ENCODE measurements at regions not wholly inside any gene's neighbourhood (a gene's known extent, or its start where the extent isn't known, plus 50 kb on each side); places are given as distances from the start of the nearest gene placed in this dataset.

DNA sequence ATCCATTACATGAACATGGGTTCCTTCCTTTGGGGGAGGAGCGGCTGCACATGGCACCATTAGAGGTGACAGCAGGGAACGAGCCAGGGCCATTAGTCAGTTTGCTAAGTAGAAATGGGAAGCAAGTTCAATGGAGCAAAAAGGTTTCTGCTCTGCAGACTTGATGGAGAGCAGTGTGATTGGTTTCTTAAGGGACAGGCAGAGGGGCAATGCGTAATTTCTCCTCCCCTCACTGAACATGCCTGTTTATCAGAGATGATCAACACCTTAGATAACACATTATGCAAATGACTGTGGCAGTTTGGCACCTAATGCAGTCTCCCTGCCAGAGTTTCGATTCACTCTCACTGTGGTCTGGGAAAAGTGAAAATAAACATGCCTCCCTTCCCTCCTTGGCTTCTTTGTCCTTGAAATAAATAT is 414.5 kb downstream of the STK39 start:
- no peak overlapping the region for H3K27ac ChIP-seq (ENCODE audit: low read depth in 1 of 2, low read length in 2 of 2)
- no peaks in the 10 kb centered on the region for H3K79me2 ChIP-seq (ENCODE audit: insufficient read depth, low read length)
- no peaks in the 10 kb centered on the region for H3K27me3 ChIP-seq (ENCODE audit: control insufficient read depth in 2 of 2, insufficient read depth in 2 of 2, low read length in 2 of 2)
- Mint-ChIP-seq H3K36me3 (no peaks in the 10 kb centered on the region), H3K27ac (no peak overlapping the region), H3K9me3 (peaks cover 0 to 21% (median 13%) of the 10 kb centered on the region in 7 donors), H3K4me1 (no peaks in the 10 kb centered on the region), H3K4me3 (no peak overlapping the region), H3K27me3 (ENCODE audit: low read depth in 3 of 3) (peaks cover 2 to 3% (median 2%) of the 10 kb centered on the region in 3 donors)
- intact Hi-C loops (cut with micrococcal nuclease) = no loop called here
- H4K20me1 ChIP-seq (ENCODE audit: insufficient read depth, low read length) = no peaks in the 10 kb centered on the region
- 100% methylated on average over 1 of the region's 4 CpGs for WGBS (ENCODE audit: insufficient coverage)
- TF ChIP-seq, protein P1, sequence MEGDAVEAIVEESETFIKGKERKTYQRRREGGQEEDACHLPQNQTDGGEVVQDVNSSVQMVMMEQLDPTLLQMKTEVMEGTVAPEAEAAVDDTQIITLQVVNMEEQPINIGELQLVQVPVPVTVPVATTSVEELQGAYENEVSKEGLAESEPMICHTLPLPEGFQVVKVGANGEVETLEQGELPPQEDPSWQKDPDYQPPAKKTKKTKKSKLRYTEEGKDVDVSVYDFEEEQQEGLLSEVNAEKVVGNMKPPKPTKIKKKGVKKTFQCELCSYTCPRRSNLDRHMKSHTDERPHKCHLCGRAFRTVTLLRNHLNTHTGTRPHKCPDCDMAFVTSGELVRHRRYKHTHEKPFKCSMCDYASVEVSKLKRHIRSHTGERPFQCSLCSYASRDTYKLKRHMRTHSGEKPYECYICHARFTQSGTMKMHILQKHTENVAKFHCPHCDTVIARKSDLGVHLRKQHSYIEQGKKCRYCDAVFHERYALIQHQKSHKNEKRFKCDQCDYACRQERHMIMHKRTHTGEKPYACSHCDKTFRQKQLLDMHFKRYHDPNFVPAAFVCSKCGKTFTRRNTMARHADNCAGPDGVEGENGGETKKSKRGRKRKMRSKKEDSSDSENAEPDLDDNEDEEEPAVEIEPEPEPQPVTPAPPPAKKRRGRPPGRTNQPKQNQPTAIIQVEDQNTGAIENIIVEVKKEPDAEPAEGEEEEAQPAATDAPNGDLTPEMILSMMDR (IDR thresholded peaks at IDR 0.05) = no peak
- no peak overlapping the region for H3K4me3 ChIP-seq (replicated peaks in 1 of 3; ENCODE audit: low read depth in 2 of 3, low read length in 3 of 3)
- peaks cover 0 to 4% of the 10 kb centered on the region in 2 donors for H3K9me3 ChIP-seq (replicated peaks in 1 of 2; ENCODE audit: control insufficient read depth in 1 of 2, insufficient read depth in 1 of 2, low read length in 2 of 2)
- H3K4me2 ChIP-seq (replicated peaks; ENCODE audit: extremely low read depth, low read length, poor library complexity, severe bottlenecking) = no peak overlapping the region
- no peak overlapping the region for H3K9ac ChIP-seq (ENCODE audit: insufficient read depth, low read length, poor library complexity, severe bottlenecking)
- no peaks in the 10 kb centered on the region for H3K4me1 ChIP-seq (ENCODE audit: control insufficient read depth in 1 of 2, insufficient read depth in 2 of 2, low read length in 2 of 2)
- no peak for DNase-seq
- no peak overlapping the region for H2AFZ ChIP-seq (ENCODE audit: insufficient read depth, low read depth, low read length, poor library complexity, severe bottlenecking)
- no peaks in the 10 kb centered on the region for H3K36me3 ChIP-seq (replicated peaks in 1 of 2; ENCODE audit: control insufficient read depth in 1 of 2, insufficient read depth in 2 of 2, low read length in 2 of 2)

DNA sequence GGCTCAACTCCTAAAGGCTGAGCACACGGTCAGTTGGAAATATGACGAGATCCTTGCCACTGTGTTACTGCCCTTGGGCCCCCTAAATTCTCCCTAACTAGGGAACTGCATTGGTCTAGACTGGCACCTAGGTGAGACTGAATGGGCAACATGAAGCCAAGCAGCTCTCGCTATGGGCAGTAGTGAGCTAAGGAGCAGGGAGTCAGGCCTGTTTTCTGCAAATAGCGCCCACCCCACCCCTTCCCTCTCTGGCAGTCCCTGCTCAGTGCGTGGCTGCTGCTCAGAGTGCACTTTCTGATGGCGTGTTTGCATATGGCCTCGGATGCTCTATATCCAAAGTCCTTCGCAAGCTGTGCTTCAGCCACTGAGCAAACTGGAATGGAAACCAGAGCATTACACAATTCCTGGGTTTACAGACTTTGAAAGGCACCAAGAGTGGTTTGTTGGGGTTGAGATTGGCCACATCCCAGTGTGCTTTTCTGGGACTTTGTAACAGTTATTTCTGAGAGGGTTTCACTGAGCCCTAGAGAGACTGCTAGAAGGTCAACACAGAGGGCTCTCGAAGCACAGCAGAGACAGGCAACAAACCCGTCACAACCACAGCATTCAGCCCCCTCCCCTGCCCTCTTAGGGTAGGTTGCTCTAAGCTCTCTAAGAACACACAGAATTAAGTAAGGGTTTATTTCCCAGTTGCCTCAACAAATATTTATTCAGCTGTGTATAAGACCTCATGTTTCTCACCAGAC is 419.9 kb downstream of the STK39 start:
- no peaks in the 10 kb centered on the region for H3K4me1 Mint-ChIP-seq
- H2AFZ ChIP-seq (ENCODE audit: insufficient read depth, low read depth, low read length, poor library complexity, severe bottlenecking) = no peak overlapping the region
- no peaks in the 10 kb centered on the region for H3K36me3 Mint-ChIP-seq
- H3K4me1 ChIP-seq (ENCODE audit: control insufficient read depth in 1 of 2, insufficient read depth in 2 of 2, low read length in 2 of 2) = no peaks in the 10 kb centered on the region
- peaks cover 2 to 4% (median 3%) of the 10 kb centered on the region in 3 donors for H3K27me3 Mint-ChIP-seq (ENCODE audit: low read depth in 3 of 3)
- TF ChIP-seq, protein P1 (IDR thresholded peaks at IDR 0.05) = no peak
- no peak overlapping the region for H3K27ac ChIP-seq (ENCODE audit: low read depth in 1 of 2, low read length in 2 of 2)
- no peaks in the 10 kb centered on the region for H4K20me1 ChIP-seq (ENCODE audit: insufficient read depth, low read length)
- H3K9me3 Mint-ChIP-seq = peaks cover 0 to 16% (median 5%) of the 10 kb centered on the region in 7 donors
- H3K9ac ChIP-seq (ENCODE audit: insufficient read depth, low read length, poor library complexity, severe bottlenecking) = no peak overlapping the region
- H3K4me2 ChIP-seq (replicated peaks; ENCODE audit: extremely low read depth, low read length, poor library complexity, severe bottlenecking) = no peak overlapping the region
- no peak for DNase-seq
- no peaks in the 10 kb centered on the region for H3K79me2 ChIP-seq (ENCODE audit: insufficient read depth, low read length)
- H3K27me3 ChIP-seq (ENCODE audit: control insufficient read depth in 2 of 2, insufficient read depth in 2 of 2, low read length in 2 of 2) = no peaks in the 10 kb centered on the region
- H3K4me3 Mint-ChIP-seq = no peak overlapping the region
- H3K36me3 ChIP-seq (replicated peaks in 1 of 2; ENCODE audit: control insufficient read depth in 1 of 2, insufficient read depth in 2 of 2, low read length in 2 of 2) = no peaks in the 10 kb centered on the region
- 95% methylated on average over 8 of the region's 10 CpGs for WGBS (ENCODE audit: insufficient coverage)
- H3K27ac Mint-ChIP-seq = no peak overlapping the region
- H3K4me3 ChIP-seq (replicated peaks in 1 of 3; ENCODE audit: low read depth in 2 of 3, low read length in 3 of 3) = no peak overlapping the region
- intact Hi-C loops (cut with micrococcal nuclease) = no loop called here
- H3K9me3 ChIP-seq (replicated peaks in 1 of 2; ENCODE audit: control insufficient read depth in 1 of 2, insufficient read depth in 1 of 2, low read length in 2 of 2) = no peaks in the 10 kb centered on the region

Measured in CD14-positive monocyte (primary cell).